ENCODE measurements at regions not wholly inside any gene's neighbourhood (a gene's known extent, or its start where the extent isn't known, plus 50 kb on each side); places are given as distances from the start of the nearest gene placed in this dataset.
A peak's percentile ranks its signal among the peaks of the same experiment; 100 is the strongest.
"Not testable (repeated sequence)": the region's sequence is repeated elsewhere in the genome, so short reads cannot be mapped to it uniquely, and the experiment has no call there.

- DNase-seq (ENCODE audit: low spot score), result peak; percentile 61
- peak overlapping the region; percentile 14 for H3K4me3 ChIP-seq (ENCODE audit: low read depth, low read length, poor library complexity, severe bottlenecking)
- peak overlapping the region; percentile 82 for H3K27ac ChIP-seq (ENCODE audit: low read depth, low read length, poor library complexity, severe bottlenecking)
- H4K20me1 ChIP-seq (ENCODE audit: insufficient read depth, low read length); CTCF ChIA-PET (ENCODE audit: unreplicated experiment); H3K9me3 ChIP-seq (ENCODE audit: low read length); intact Hi-C loops (cut with micrococcal nuclease; ENCODE audit: unreplicated experiment); H3K36me3 ChIP-seq (ENCODE audit: insufficient read depth, low read length); POLR2A ChIA-PET; H3K9me2 ChIP-seq (ENCODE audit: insufficient read depth, low read length); BruUV-seq (replicated peaks); H2AFZ ChIP-seq (ENCODE audit: low read length); H3K79me2 ChIP-seq (ENCODE audit: insufficient read depth, low read depth, low read length): not testable (repeated sequence)
- peaks cover 27% of the 10 kb centered on the region for H3K4me1 ChIP-seq (ENCODE audit: insufficient read depth, low read length, poor library complexity, severe bottlenecking)
- peak overlapping the region; percentile 59 for H3K4me2 ChIP-seq (ENCODE audit: low read length)
- TF ChIP-seq, protein P1, sequence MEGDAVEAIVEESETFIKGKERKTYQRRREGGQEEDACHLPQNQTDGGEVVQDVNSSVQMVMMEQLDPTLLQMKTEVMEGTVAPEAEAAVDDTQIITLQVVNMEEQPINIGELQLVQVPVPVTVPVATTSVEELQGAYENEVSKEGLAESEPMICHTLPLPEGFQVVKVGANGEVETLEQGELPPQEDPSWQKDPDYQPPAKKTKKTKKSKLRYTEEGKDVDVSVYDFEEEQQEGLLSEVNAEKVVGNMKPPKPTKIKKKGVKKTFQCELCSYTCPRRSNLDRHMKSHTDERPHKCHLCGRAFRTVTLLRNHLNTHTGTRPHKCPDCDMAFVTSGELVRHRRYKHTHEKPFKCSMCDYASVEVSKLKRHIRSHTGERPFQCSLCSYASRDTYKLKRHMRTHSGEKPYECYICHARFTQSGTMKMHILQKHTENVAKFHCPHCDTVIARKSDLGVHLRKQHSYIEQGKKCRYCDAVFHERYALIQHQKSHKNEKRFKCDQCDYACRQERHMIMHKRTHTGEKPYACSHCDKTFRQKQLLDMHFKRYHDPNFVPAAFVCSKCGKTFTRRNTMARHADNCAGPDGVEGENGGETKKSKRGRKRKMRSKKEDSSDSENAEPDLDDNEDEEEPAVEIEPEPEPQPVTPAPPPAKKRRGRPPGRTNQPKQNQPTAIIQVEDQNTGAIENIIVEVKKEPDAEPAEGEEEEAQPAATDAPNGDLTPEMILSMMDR (conservative IDR thresholded peaks at IDR 0.05; ENCODE audit: low read length), result peak; percentile 60
These were observed 121.4 kb downstream of the LRRC37A3 start for GRCh38 chr17:64797746-64798488.

DNA sequence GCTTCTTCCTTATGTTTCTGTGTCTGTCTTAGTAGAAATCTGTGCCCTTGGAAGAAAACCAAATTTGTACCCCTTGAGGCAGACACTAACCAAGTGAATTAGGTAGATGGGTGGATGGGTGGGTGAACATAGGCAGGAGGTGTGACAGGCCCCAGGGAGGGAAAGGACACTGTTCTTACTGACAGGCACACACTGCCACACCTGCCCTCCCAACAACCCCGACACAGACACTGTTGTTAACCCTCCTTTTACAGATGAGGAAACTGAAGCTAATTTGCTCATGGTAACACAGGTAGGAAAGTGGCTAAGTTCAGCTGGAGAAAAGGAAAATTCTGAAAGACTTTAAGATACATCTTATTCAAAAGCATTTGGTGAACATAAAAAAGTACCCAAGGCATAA is 123.9 kb downstream of the LRRC37A3 start:
- H3K79me2 ChIP-seq (ENCODE audit: insufficient read depth, low read depth, low read length); CTCF ChIA-PET (ENCODE audit: unreplicated experiment); H3K9me3 ChIP-seq (ENCODE audit: low read length); H2AFZ ChIP-seq (ENCODE audit: low read length); BruUV-seq (replicated peaks); intact Hi-C loops (cut with micrococcal nuclease; ENCODE audit: unreplicated experiment); H3K36me3 ChIP-seq (ENCODE audit: insufficient read depth, low read length); POLR2A ChIA-PET; H3K4me2 ChIP-seq (ENCODE audit: low read length); H3K27ac ChIP-seq (ENCODE audit: low read depth, low read length, poor library complexity, severe bottlenecking); DNase-seq (ENCODE audit: low spot score); H3K4me3 ChIP-seq (ENCODE audit: low read depth, low read length, poor library complexity, severe bottlenecking); H3K9me2 ChIP-seq (ENCODE audit: insufficient read depth, low read length); H4K20me1 ChIP-seq (ENCODE audit: insufficient read depth, low read length): not testable (repeated sequence)
- peaks cover 30% of the 10 kb centered on the region for H3K4me1 ChIP-seq (ENCODE audit: insufficient read depth, low read length, poor library complexity, severe bottlenecking)

DNA sequence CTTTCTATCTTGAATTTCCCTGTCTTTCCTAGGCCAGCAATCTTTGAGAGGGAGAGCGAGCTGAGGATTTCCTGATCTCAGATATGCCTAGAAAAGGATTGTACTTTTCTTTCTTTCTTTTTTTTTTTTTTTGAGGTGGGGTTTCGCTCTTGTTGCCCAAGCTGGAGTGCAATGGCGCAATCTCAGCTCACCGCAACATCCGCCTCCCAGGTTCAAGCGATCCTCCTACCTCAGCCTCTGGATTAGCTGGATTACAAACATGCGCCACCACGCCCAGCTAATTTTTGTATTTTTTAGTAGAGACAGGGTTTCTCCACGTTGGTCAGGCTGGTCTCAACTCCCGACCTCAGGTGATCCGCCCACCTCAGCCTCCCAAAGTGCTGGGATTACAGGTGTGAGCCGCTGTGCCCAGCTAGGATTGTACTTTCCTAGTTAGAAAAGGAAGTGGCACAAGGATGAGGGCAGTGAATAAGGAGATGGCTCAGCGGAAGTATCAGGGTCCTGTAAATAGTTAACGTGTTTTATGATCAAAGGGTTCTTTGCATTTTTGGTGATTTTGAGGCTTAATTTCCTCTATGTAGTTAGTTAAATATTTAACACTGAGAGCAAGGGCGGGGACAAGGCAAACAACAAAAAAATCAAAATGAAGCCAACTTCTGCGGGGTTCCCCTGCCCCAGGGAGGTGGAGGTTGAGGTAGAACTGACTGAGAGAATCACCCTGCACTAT is 124.6 kb downstream of the LRRC37A3 start:
- POLR2A ChIA-PET, result not testable (repeated sequence)

DNA sequence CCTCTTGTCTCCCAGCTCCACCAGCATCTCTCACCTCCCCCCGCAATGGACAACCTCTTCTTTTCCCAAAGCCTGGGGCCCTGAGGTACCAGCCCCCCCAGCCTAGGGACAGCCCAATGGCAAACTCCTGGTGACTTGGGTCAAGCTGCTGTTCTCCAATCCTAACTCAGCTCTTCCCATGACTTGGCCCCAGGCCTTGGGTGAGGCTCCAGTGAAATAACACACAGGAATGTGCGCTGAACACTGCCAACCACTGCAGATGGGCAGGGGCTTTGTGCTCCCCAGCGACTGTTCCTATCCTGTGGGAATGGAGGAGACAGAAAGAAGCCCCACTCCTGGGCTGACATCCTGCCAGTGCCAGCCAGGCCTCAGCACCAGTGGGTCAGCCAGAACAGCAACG is 125.2 kb downstream of the LRRC37A3 start:
- H3K4me3 ChIP-seq (ENCODE audit: low read depth, low read length, poor library complexity, severe bottlenecking); H3K79me2 ChIP-seq (ENCODE audit: insufficient read depth, low read depth, low read length); CTCF ChIA-PET (ENCODE audit: unreplicated experiment); H3K4me2 ChIP-seq (ENCODE audit: low read length); DNase-seq (ENCODE audit: low spot score); H3K9me3 ChIP-seq (ENCODE audit: low read length); BruUV-seq (replicated peaks); intact Hi-C loops (cut with micrococcal nuclease; ENCODE audit: unreplicated experiment); H3K27ac ChIP-seq (ENCODE audit: low read depth, low read length, poor library complexity, severe bottlenecking); H4K20me1 ChIP-seq (ENCODE audit: insufficient read depth, low read length); H3K9me2 ChIP-seq (ENCODE audit: insufficient read depth, low read length); H2AFZ ChIP-seq (ENCODE audit: low read length); POLR2A ChIA-PET; H3K36me3 ChIP-seq (ENCODE audit: insufficient read depth, low read length): not testable (repeated sequence)
- H3K4me1 ChIP-seq (ENCODE audit: insufficient read depth, low read length, poor library complexity, severe bottlenecking), result peaks cover 22% of the 10 kb centered on the region

More for the DNA sequence above, 124.6 kb downstream of the LRRC37A3 start:
- H3K9me2 ChIP-seq (ENCODE audit: insufficient read depth, low read length); H3K4me3 ChIP-seq (ENCODE audit: low read depth, low read length, poor library complexity, severe bottlenecking); BruUV-seq (replicated peaks); DNase-seq (ENCODE audit: low spot score); H4K20me1 ChIP-seq (ENCODE audit: insufficient read depth, low read length); H3K36me3 ChIP-seq (ENCODE audit: insufficient read depth, low read length); CTCF ChIA-PET (ENCODE audit: unreplicated experiment); H3K27ac ChIP-seq (ENCODE audit: low read depth, low read length, poor library complexity, severe bottlenecking); H3K79me2 ChIP-seq (ENCODE audit: insufficient read depth, low read depth, low read length); H3K4me2 ChIP-seq (ENCODE audit: low read length); H3K9me3 ChIP-seq (ENCODE audit: low read length); H2AFZ ChIP-seq (ENCODE audit: low read length); intact Hi-C loops (cut with micrococcal nuclease; ENCODE audit: unreplicated experiment): not testable (repeated sequence)
- H3K4me1 ChIP-seq (ENCODE audit: insufficient read depth, low read length, poor library complexity, severe bottlenecking), result peaks cover 28% of the 10 kb centered on the region

- H3K9me3 ChIP-seq (ENCODE audit: low read length); intact Hi-C loops (cut with micrococcal nuclease; ENCODE audit: unreplicated experiment); CTCF ChIA-PET (ENCODE audit: unreplicated experiment); H3K79me2 ChIP-seq (ENCODE audit: insufficient read depth, low read depth, low read length); H2AFZ ChIP-seq (ENCODE audit: low read length); H4K20me1 ChIP-seq (ENCODE audit: insufficient read depth, low read length); DNase-seq (ENCODE audit: low spot score); H3K9me2 ChIP-seq (ENCODE audit: insufficient read depth, low read length); H3K4me2 ChIP-seq (ENCODE audit: low read length); H3K36me3 ChIP-seq (ENCODE audit: insufficient read depth, low read length); BruUV-seq (replicated peaks); H3K4me3 ChIP-seq (ENCODE audit: low read depth, low read length, poor library complexity, severe bottlenecking); H3K27ac ChIP-seq (ENCODE audit: low read depth, low read length, poor library complexity, severe bottlenecking): not testable (repeated sequence)
- POLR2A ChIA-PET, result interaction anchor here (1.0 kb wide), 1 partner anchor 10 kb away, joined by 3 read pairs; no protein-coding TSS in a partner anchor
- H3K4me1 ChIP-seq (ENCODE audit: insufficient read depth, low read length, poor library complexity, severe bottlenecking), result peaks cover 11% of the 10 kb centered on the region
These were observed 126.3 kb downstream of the LRRC37A3 start for GRCh38 chr17:64792793-64793575.
